ENCODE measurements at regions not wholly inside any gene's neighbourhood (a gene's known extent, or its start where the extent isn't known, plus 50 kb on each side); places are given as distances from the start of the nearest gene placed in this dataset.

GRCh38 chr2:195477996-195478382, 179.0 kb upstream of the SLC39A10 start:
- TF ChIP-seq ZNF101 (CRISPR knock-in tag; IDR thresholded peaks at IDR 0.05; ENCODE audit: borderline replicate concordance, low read depth), result no peak
- no peak for TF ChIP-seq FOXP1 (IDR thresholded peaks at IDR 0.05)
- no peak for TF ChIP-seq FOXP1 (CRISPR knock-in tag; IDR thresholded peaks at IDR 0.05)
- TF ChIP-seq TEAD2 (CRISPR knock-in tag; IDR thresholded peaks at IDR 0.05), result no peak
- TF ChIP-seq, protein P1, sequence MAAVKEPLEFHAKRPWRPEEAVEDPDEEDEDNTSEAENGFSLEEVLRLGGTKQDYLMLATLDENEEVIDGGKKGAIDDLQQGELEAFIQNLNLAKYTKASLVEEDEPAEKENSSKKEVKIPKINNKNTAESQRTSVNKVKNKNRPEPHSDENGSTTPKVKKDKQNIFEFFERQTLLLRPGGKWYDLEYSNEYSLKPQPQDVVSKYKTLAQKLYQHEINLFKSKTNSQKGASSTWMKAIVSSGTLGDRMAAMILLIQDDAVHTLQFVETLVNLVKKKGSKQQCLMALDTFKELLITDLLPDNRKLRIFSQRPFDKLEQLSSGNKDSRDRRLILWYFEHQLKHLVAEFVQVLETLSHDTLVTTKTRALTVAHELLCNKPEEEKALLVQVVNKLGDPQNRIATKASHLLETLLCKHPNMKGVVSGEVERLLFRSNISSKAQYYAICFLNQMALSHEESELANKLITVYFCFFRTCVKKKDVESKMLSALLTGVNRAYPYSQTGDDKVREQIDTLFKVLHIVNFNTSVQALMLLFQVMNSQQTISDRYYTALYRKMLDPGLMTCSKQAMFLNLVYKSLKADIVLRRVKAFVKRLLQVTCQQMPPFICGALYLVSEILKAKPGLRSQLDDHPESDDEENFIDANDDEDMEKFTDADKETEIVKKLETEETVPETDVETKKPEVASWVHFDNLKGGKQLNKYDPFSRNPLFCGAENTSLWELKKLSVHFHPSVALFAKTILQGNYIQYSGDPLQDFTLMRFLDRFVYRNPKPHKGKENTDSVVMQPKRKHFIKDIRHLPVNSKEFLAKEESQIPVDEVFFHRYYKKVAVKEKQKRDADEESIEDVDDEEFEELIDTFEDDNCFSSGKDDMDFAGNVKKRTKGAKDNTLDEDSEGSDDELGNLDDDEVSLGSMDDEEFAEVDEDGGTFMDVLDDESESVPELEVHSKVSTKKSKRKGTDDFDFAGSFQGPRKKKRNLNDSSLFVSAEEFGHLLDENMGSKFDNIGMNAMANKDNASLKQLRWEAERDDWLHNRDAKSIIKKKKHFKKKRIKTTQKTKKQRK (IDR thresholded peaks at IDR 0.05; ENCODE audit: low read length), result no peak
- no peak for TF ChIP-seq HNF4A (CRISPR knock-in tag; IDR thresholded peaks at IDR 0.05)
- TF ChIP-seq FOSL1 (CRISPR knock-in tag; IDR thresholded peaks at IDR 0.05; ENCODE audit: borderline replicate concordance), result no peak
- TF ChIP-seq TCF7L2 (IDR thresholded peaks at IDR 0.05; ENCODE audit: low read depth, low read length), result no peak
- no peak for TF ChIP-seq SP4 (CRISPR knock-in tag; IDR thresholded peaks at IDR 0.05)
- no peak for TF ChIP-seq MEF2D (CRISPR knock-in tag; IDR thresholded peaks at IDR 0.05)
